ENCODE measurements at regions not wholly inside any gene's neighbourhood (a gene's known extent, or its start where the extent isn't known, plus 50 kb on each side); places are given as distances from the start of the nearest gene placed in this dataset.
A peak's percentile ranks its signal among the peaks of the same experiment; 100 is the strongest.

DNA sequence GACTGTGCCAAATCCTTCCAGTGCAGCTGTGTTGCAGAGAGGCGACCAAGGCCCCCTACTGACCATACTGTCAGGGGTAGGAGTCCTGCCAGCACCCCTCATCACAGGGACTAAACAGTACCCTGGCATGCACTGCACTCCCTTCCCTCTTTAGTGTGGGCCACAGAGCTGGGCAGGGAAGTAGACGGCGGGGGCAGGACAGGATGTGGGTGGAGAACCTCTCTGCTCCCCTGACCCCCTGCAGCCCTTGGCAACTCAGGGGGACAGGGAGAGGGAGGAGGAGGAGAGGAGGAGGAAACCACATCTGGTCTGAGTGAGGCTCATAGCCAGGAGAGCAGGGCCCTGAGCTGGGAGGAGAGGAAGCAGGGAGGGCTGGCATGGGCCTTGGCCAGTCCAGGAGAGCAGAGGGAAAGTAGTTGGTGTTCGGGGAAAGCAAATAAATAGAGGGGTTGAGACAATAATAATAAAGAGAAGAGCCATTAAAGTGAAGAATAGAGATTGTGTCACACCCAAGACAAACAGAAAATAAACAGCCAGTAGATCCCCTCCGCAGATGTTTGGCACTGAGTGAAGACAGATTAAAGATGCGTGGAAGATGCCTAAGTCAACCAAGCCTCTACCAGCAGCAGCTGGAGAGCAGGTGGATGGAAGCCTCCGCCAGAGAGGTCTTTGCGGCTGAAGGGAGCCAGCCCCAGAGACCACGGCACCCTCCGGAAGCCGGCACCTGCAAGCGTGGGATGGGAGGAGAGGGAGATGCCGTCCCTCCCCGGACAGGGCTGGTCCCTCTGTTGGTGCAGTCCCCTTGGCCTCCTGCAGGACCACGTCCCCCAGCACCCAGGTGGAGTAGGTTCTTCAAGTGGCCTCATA, 61.5 kb downstream of the RPUSD4 start:
- Histone ChIP-seq H3K4me2 (ENCODE audit: low read length) (no peak overlapping the region), H3K4me3 (ENCODE audit: low read depth, low read length) (no peak overlapping the region), H3K4me1 (ENCODE audit: control insufficient read depth in 1 of 2, insufficient read depth in 2 of 2, low read length in 2 of 2) (peaks cover 25 to 27% of the 10 kb centered on the region in 2 experiments), H2BK120ac (ENCODE audit: insufficient read depth, low read length, poor library complexity) (no peak overlapping the region), H3K9me3 (ENCODE audit: insufficient read depth, low read depth, low read length) (no peaks in the 10 kb centered on the region), H4K91ac (ENCODE audit: low read depth, low read length) (no peak overlapping the region), H3K27ac (ENCODE audit: low read depth, low read length) (no peak overlapping the region), H3K36me3 (ENCODE audit: control insufficient read depth in 1 of 2, insufficient read depth in 2 of 2, low read length in 2 of 2) (no peaks in the 10 kb centered on the region), H4K8ac (ENCODE audit: low read depth, low read length) (no peak overlapping the region), H3K23ac (ENCODE audit: low read length) (no peak overlapping the region), H3K18ac (ENCODE audit: low read length) (no peak overlapping the region), H3K14ac (ENCODE audit: low read length) (no peak overlapping the region), H3K79me2 (ENCODE audit: control insufficient read depth, insufficient read depth, low read length, poor library complexity) (peaks cover 2% of the 10 kb centered on the region), H3K79me1 (ENCODE audit: low read length) (peaks cover 14% of the 10 kb centered on the region), H2BK5ac (ENCODE audit: low read depth, low read length, poor library complexity) (no peak overlapping the region), H3K27me3 (ENCODE audit: insufficient read depth, low read length) (no peaks in the 10 kb centered on the region), H3K4ac (ENCODE audit: low read depth, low read length) (no peak overlapping the region), H2BK12ac (ENCODE audit: low read length) (peak overlapping the region; percentile 10), H2AFZ (ENCODE audit: insufficient read depth, low read length, poor library complexity) (no peak overlapping the region), H2AK5ac (ENCODE audit: low read length) (peak overlapping the region; percentile 22), H3K9ac (ENCODE audit: low read length) (no peak overlapping the region), H4K12ac (ENCODE audit: low read depth, low read length) (no peak overlapping the region)
- 100% methylated on average over 1 of the region's 15 CpGs for WGBS (ENCODE audit: extremely low coverage, insufficient coverage, insufficient read length)
- DNase-seq = no peak

DNA sequence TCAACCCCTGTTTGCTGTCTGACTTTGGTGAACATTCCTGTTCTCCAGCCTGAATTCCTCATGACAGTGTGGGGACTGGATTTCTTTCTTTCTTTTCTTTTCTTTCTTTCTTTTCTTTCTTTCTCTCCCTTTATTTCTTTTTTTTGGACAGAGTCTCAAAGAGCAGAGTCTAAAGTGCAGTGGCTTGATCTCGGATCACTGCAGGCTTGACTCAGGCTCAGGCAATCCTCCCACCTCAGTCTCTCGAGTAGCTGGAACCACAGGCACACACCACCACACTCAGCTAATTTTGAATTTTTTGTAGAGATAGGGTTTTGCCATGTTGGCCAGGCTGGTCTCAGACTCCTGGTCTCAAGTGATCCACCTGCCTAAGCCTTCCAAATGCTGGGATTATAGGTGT, 63.1 kb downstream of the RPUSD4 start:
- no CpG with 5 or more reads among the region's 2 CpGs for WGBS (ENCODE audit: extremely low coverage, insufficient coverage, insufficient read length)

DNA sequence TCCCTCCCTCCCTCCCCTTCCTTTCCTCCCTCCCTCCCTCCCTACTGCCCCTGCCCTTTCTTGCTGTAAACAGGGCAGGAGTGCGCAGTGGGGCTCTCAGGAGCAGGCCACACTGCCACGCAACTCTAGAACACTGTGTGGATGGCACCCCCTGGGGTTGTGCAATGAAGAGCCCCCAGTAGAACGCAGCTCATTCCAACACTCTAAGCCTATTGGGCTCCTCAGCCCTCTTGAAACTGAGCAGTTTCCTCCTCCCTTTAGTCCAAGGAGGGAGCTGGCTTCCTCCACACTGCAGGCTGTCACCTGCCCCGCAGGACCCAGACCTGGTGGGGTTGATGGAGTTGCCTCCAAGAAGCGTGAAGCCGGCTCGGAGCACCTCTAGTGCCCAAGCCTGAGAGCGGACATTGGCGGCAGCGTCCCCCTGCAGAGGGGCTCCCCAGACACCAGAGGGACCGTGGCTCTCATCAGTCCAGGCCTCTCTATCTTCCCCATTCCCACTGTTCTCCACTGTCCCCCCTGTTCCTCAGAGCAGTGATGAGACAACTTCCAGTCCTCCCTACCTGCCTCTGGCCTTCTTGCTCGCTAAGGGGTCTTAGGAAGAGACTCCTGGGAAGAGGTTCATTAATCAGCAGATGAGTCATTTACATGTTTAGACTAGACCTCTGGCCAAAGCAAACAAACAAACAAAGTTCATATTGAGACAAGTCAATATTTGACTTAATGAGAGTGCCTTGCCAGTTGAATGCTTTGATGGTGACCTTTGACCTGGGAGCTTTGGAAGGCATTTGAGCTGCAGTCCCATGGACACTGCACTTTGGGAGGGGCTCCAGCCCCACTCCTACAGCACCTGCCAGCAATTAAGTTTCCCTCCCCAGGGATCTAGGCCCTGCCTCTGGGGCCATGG, 64.0 kb downstream of the RPUSD4 start:
- no peak for DNase-seq
- Histone ChIP-seq H3K18ac (ENCODE audit: low read length) (peak overlapping the region; percentile 65), H3K4me1 (ENCODE audit: control insufficient read depth in 1 of 2, insufficient read depth in 2 of 2, low read length in 2 of 2) (peaks cover 25 to 27% of the 10 kb centered on the region in 2 experiments), H3K4me2 (ENCODE audit: low read length) (no peak overlapping the region), H4K8ac (ENCODE audit: low read depth, low read length) (peak overlapping the region; percentile 66), H4K12ac (ENCODE audit: low read depth, low read length) (no peak overlapping the region), H3K9ac (ENCODE audit: low read length) (no peak overlapping the region), H3K23ac (ENCODE audit: low read length) (no peak overlapping the region), H3K4ac (ENCODE audit: low read depth, low read length) (peak overlapping the region; percentile 13), H3K14ac (ENCODE audit: low read length) (peak overlapping the region; percentile 70), H2BK5ac (ENCODE audit: low read depth, low read length, poor library complexity) (peak overlapping the region; percentile 66), H2AFZ (ENCODE audit: insufficient read depth, low read length, poor library complexity) (no peak overlapping the region), H4K91ac (ENCODE audit: low read depth, low read length) (peak overlapping the region; percentile 83), H2BK12ac (ENCODE audit: low read length) (peak overlapping the region; percentile 88), H3K27me3 (ENCODE audit: insufficient read depth, low read length) (no peaks in the 10 kb centered on the region), H3K9me3 (ENCODE audit: insufficient read depth, low read depth, low read length) (no peaks in the 10 kb centered on the region), H3K27ac (ENCODE audit: low read depth, low read length) (peak overlapping the region; percentile 38), H3K4me3 (ENCODE audit: low read depth, low read length) (no peak overlapping the region), H3K79me1 (ENCODE audit: low read length) (peaks cover 14% of the 10 kb centered on the region), H3K36me3 (ENCODE audit: control insufficient read depth in 1 of 2, insufficient read depth in 2 of 2, low read length in 2 of 2) (no peaks in the 10 kb centered on the region), H3K79me2 (ENCODE audit: control insufficient read depth, insufficient read depth, low read length, poor library complexity) (peaks cover 2% of the 10 kb centered on the region), H2AK5ac (ENCODE audit: low read length) (peak overlapping the region; percentile 55), H2BK120ac (ENCODE audit: insufficient read depth, low read length, poor library complexity) (peak overlapping the region; percentile 62)
- no CpG with 5 or more reads among the region's 12 CpGs for WGBS (ENCODE audit: extremely low coverage, insufficient coverage, insufficient read length)

More for the DNA sequence above, 63.1 kb downstream of the RPUSD4 start:
- Histone ChIP-seq H3K14ac (ENCODE audit: low read length) (no peak overlapping the region), H4K12ac (ENCODE audit: low read depth, low read length) (no peak overlapping the region), H3K79me1 (ENCODE audit: low read length) (peaks cover 14% of the 10 kb centered on the region), H2BK5ac (ENCODE audit: low read depth, low read length, poor library complexity) (peak overlapping the region; percentile 26), H3K4me1 (ENCODE audit: control insufficient read depth in 1 of 2, insufficient read depth in 2 of 2, low read length in 2 of 2) (peaks cover 25 to 27% of the 10 kb centered on the region in 2 experiments), H3K4me2 (ENCODE audit: low read length) (no peak overlapping the region), H4K8ac (ENCODE audit: low read depth, low read length) (no peak overlapping the region), H2BK120ac (ENCODE audit: insufficient read depth, low read length, poor library complexity) (peak overlapping the region; percentile 35), H3K9ac (ENCODE audit: low read length) (no peak overlapping the region), H3K79me2 (ENCODE audit: control insufficient read depth, insufficient read depth, low read length, poor library complexity) (peaks cover 2% of the 10 kb centered on the region), H3K18ac (ENCODE audit: low read length) (no peak overlapping the region), H3K27ac (ENCODE audit: low read depth, low read length) (peak overlapping the region; percentile 4), H3K23ac (ENCODE audit: low read length) (no peak overlapping the region), H2BK12ac (ENCODE audit: low read length) (peak overlapping the region; percentile 1), H2AFZ (ENCODE audit: insufficient read depth, low read length, poor library complexity) (no peak overlapping the region), H3K36me3 (ENCODE audit: control insufficient read depth in 1 of 2, insufficient read depth in 2 of 2, low read length in 2 of 2) (no peaks in the 10 kb centered on the region), H2AK5ac (ENCODE audit: low read length) (peak overlapping the region; percentile 9), H3K4ac (ENCODE audit: low read depth, low read length) (no peak overlapping the region), H4K91ac (ENCODE audit: low read depth, low read length) (peak overlapping the region; percentile 31), H3K4me3 (ENCODE audit: low read depth, low read length) (no peak overlapping the region), H3K27me3 (ENCODE audit: insufficient read depth, low read length) (no peaks in the 10 kb centered on the region), H3K9me3 (ENCODE audit: insufficient read depth, low read depth, low read length) (no peaks in the 10 kb centered on the region)
- no peak for DNase-seq

DNA sequence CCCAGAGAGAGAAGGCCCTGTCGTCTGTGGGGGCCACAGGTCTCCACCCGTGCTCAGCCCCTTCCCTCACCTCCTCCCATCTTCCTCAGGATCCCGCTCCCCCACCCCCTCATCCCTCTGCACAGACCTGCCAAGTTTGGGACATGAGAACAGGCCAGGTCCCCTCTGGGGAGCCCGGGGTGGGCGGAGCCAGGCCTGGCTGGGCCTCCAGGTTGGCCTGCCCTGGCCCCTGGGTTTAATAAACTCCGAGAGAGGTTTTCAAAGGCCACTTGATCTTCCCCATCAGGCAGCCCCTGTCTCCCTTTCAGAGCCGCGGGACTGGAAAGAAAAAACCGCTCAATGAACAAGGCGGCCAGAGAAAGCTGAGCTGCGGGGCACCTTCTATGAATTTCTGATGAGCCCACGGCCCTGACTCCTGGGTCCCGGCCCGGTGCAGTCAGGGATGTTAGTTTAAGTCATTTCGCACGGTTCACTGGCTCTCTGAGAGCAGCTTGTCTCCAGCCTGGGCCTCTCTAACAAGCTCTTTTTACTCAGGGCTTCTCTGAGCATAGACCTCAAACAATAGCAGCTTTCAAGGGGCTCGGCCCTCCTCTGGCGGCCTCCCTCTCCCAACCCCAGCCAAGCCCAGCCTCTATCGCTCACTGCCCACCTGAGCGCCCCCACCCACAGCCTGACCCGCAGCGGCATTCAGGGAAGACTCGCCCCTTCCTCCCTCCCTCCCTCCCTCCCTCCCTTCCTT, 64.8 kb downstream of the RPUSD4 start:
- Histone ChIP-seq H3K18ac (ENCODE audit: low read length) (peak overlapping the region; percentile 76), H3K14ac (ENCODE audit: low read length) (peak overlapping the region; percentile 15), H2BK120ac (ENCODE audit: insufficient read depth, low read length, poor library complexity) (peak overlapping the region; percentile 92), H3K4me3 (ENCODE audit: low read depth, low read length) (no peak overlapping the region), H2BK12ac (ENCODE audit: low read length) (peak overlapping the region; percentile 3), H2AK5ac (ENCODE audit: low read length) (peak overlapping the region; percentile 40), H3K9ac (ENCODE audit: low read length) (no peak overlapping the region), H3K23ac (ENCODE audit: low read length) (no peak overlapping the region), H4K12ac (ENCODE audit: low read depth, low read length) (peak overlapping the region; percentile 76), H3K27me3 (ENCODE audit: insufficient read depth, low read length) (no peaks in the 10 kb centered on the region), H3K79me2 (ENCODE audit: control insufficient read depth, insufficient read depth, low read length, poor library complexity) (peaks cover 2% of the 10 kb centered on the region), H3K4me2 (ENCODE audit: low read length) (no peak overlapping the region), H3K4me1 (ENCODE audit: control insufficient read depth in 1 of 2, insufficient read depth in 2 of 2, low read length in 2 of 2) (peaks cover 25 to 27% of the 10 kb centered on the region in 2 experiments), H3K27ac (ENCODE audit: low read depth, low read length) (peak overlapping the region; percentile 55), H2BK5ac (ENCODE audit: low read depth, low read length, poor library complexity) (peak overlapping the region; percentile 85), H4K91ac (ENCODE audit: low read depth, low read length) (peak overlapping the region; percentile 82), H3K36me3 (ENCODE audit: control insufficient read depth in 1 of 2, insufficient read depth in 2 of 2, low read length in 2 of 2) (no peaks in the 10 kb centered on the region), H3K79me1 (ENCODE audit: low read length) (peaks cover 14% of the 10 kb centered on the region), H2AFZ (ENCODE audit: insufficient read depth, low read length, poor library complexity) (peak overlapping the region; percentile 59), H4K8ac (ENCODE audit: low read depth, low read length) (peak overlapping the region; percentile 93), H3K4ac (ENCODE audit: low read depth, low read length) (peak overlapping the region; percentile 72), H3K9me3 (ENCODE audit: insufficient read depth, low read depth, low read length) (no peaks in the 10 kb centered on the region)
- DNase-seq = no peak
- WGBS (ENCODE audit: extremely low coverage, insufficient coverage, insufficient read length) = no CpG with 5 or more reads among the region's 23 CpGs

Data from trophoblast cell (in vitro differentiated cells and primary cell).